Peyer's patch (tissue), 4 donors: ENCODE measurements at regions not wholly inside any gene's neighbourhood (a gene's known extent, or its start where the extent isn't known, plus 50 kb on each side); places are given as distances from the start of the nearest gene placed in this dataset.
A peak's percentile ranks its signal among the peaks of the same experiment; 100 is the strongest.
"Not testable (repeated sequence)": the region's sequence is repeated elsewhere in the genome, so short reads cannot be mapped to it uniquely, and the experiment has no call there.

Experiments used
- DNase-seq, 3 donors: peaks; one replicate each; pipeline ENCODE4 v3.0.0-alpha.2; 2017 to 2019
- H3K27ac ChIP-seq, 4 donors: fragments of 200-600 bp; sonication (generic); one replicate each; pipeline ENCODE4 v1.5.1; 2016 to 2019
- H3K27me3 ChIP-seq, 2 donors: fragments of 200-600 bp; sonication (generic); one replicate each; pipeline ENCODE4 v1.5.1; 2019
- H3K36me3 ChIP-seq, 3 donors: fragments of 200-600 bp; sonication (generic); one replicate each; pipeline ENCODE4 v1.5.1; 2016 to 2019
- H3K4me1 ChIP-seq, 4 donors: fragments of 200-600 bp; sonication (generic); one replicate each; pipeline ENCODE4 v1.5.1; 2016 to 2019
- H3K4me3 ChIP-seq, 4 donors: fragments of 200-600 bp; sonication (generic); 1 replicate in 3 of 4; 2 replicates in 1 of 4; pipeline ENCODE4 v1.5.1; 2016 to 2019; ENCODE audit warnings: mild to moderate bottlenecking in 1 of 4
- H3K9me3 ChIP-seq, 4 donors: fragments of 200-600 bp; sonication (generic); one replicate each; pipeline ENCODE4 v1.5.1; 2016 to 2019; ENCODE audit warnings: mild to moderate bottlenecking in 1 of 4
- POLR2A ChIP-seq, 2 donors: fragments of 450-650 bp; IDR thresholded peaks; one replicate each; pipeline ENCODE4 v1.5.1; 2017; ENCODE audit warnings: antibody characterized with exemption in 2 of 2, mild to moderate bottlenecking in 2 of 2, moderate library complexity in 2 of 2
- TF ChIP-seq, protein P1 (sequence below), 6 experiments: fragments of 450-650 bp in 4 of 6; fragments of 200-600 bp in 2 of 6; sonication (generic) in 1 of 6; IDR thresholded peaks; one replicate each; pipeline ENCODE4 v1.5.1; 2017 to 2019; ENCODE audit warnings: antibody characterized with exemption in 6 of 6, mild to moderate bottlenecking in 3 of 6, moderate library complexity in 1 of 6

DNA sequence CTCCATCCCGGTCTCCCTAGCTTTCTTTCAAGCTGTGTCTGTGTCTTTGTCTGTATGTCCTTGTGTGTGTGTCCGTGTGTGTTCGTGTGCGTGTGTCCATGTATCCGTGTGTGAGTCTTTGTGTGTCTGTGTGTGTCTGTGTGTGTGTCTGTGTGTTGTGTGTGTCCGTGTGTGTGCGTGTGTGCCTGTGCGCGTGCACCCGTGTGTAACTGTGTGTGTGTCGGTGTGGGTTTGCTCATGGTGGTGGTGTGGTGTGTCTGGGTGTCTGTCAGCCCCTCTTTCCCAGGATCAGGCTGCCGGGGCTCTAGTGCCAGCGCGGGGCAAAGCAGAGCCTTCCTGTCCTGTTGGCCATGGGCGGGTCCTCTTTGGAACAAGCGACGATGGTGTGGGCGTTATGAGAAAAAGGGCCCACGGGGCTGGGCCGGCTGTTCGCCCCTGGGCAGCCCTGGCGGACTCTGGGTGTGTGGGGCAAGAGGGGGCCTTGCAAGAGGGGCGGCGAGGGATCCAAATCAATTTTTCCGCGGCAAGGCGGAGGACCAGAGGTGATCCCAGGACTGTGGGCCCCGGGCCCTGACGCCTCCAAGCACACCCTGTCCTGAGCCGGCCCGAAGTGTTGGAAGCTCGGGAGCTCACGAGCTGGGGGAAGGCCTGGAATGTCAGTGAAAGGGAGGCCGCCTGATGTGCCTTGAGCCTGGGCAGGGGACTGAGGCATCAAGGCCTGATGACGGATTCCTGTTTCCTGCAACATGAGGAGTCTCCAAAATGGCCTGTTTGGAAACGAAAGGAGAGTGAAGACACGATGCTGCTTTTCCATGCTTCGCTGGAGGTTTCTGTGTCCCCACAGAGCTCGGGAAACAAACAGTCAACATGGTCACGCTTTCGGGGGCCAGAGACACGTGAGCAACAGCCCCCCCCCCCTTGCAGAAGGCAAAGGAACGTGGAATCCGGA is 3929.2 kb upstream of the OR11H1 start:
- peaks cover 0 to 53% (median 9%) of the 10 kb centered on the region in 4 donors for H3K9me3 ChIP-seq
- no peak for TF ChIP-seq POLR2A (IDR thresholded peaks at IDR 0.05)
- TF ChIP-seq, protein P1, sequence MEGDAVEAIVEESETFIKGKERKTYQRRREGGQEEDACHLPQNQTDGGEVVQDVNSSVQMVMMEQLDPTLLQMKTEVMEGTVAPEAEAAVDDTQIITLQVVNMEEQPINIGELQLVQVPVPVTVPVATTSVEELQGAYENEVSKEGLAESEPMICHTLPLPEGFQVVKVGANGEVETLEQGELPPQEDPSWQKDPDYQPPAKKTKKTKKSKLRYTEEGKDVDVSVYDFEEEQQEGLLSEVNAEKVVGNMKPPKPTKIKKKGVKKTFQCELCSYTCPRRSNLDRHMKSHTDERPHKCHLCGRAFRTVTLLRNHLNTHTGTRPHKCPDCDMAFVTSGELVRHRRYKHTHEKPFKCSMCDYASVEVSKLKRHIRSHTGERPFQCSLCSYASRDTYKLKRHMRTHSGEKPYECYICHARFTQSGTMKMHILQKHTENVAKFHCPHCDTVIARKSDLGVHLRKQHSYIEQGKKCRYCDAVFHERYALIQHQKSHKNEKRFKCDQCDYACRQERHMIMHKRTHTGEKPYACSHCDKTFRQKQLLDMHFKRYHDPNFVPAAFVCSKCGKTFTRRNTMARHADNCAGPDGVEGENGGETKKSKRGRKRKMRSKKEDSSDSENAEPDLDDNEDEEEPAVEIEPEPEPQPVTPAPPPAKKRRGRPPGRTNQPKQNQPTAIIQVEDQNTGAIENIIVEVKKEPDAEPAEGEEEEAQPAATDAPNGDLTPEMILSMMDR (IDR thresholded peaks at IDR 0.05): no peak
- H3K27me3 ChIP-seq: no peaks in the 10 kb centered on the region
- H3K36me3 ChIP-seq: no peaks in the 10 kb centered on the region
- H3K4me3 ChIP-seq: no peak overlapping the region
- H3K27ac ChIP-seq: no peak overlapping the region
- peak in 1 of 3 donors; percentile 43 for DNase-seq
- H3K4me1 ChIP-seq: no peaks in the 10 kb centered on the region

DNA sequence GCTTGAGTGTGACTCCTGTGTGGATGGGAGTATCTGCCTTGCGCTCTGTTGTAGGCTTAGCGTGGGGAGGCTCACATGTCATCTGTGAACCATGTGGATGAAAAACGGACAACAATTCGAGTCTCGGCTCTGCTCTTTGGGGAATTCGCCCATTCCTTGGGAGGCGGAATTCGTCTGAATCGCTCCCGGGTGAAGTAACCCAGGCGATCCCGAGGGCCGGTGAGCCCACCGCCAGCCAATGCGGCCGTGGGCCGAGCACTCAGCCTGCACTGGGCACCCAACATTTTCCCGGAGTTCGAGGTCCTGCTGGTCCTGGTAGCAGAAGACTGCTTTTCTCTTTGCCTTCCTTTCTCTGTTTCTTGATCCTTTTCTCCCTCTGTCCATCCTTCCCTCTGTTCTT is 3928.5 kb upstream of the OR11H1 start:
- peaks cover 0 to 47% (median 6%) of the 10 kb centered on the region in 4 donors for H3K9me3 ChIP-seq
- DNase-seq, H3K4me3 ChIP-seq, H3K27ac ChIP-seq, H3K4me1 ChIP-seq, H3K36me3 ChIP-seq, H3K27me3 ChIP-seq: not testable (repeated sequence)

DNA sequence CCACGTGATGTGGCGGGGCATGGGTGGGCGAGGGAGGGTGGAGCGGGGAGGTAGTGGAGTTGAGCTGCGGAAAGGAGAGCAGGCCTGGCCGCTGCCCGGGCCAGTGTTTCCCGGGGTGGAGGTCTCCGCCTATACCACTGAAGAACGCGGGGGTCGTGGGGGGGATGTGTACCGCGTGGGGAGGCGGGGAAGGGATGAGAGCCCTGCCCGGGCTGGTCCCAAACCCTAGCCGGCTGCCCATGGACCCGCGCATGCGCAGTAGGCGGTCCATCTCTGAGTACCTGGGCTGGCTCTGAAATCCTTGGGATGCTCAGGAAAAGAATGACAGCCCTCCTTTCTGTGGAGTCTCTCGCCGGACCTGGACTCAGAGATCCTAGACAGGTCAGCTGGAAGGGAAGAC is 3927.8 kb upstream of the OR11H1 start:
- not testable (repeated sequence) for H3K27me3 ChIP-seq, H3K27ac ChIP-seq, H3K36me3 ChIP-seq, H3K4me1 ChIP-seq, H3K4me3 ChIP-seq
- H3K9me3 ChIP-seq: peaks cover 0 to 42% (median 5%) of the 10 kb centered on the region in 4 donors
- peak in 2 of 3 donors; percentile 44 for DNase-seq

DNA sequence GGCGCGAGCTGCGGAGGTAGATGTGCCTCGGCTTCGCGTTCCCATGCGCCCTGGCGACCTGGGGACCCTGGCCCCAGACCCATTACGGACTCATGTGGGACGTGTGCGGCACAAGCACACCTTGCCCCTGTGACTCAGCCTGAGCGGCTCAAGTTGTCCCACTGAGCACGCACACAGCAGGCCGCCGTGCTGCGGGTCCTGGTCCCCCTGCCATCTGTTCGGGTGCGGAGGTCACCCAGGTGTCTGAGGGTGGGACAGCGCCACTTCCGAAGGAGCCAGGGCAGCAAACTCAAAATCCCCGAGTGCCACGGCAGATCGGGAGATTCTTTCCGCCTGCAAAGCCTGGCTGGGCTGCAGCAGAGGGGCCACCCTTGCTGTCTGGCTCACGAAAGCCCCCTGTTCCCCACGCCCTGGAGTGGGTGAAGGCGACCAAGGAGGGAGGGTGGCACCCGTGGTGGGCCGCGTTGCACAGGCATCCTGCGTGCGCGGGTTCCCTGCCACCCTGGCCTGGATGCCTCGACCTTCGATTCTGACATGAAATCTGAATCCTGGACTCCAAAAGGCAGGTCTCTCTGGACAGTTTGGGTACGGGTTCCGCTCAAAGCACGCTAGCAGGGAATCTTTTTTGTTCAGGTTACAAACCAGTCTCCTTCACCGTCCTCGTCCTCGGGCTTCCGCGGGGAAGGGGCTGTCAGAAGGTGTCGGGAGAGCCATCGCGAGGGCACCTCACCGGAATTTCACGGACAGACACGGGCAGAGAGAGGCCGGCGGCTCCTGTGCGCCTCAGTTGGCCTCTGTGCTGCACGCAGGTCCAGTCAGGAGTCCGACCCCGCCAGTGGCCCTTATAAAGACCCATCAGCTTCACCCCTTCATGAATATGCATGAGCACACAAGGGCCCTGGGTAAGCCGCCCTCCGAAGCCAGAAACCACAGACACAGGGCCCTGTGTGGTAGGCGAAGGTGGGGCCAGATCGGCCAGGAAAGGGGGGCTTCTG is 3926.8 kb upstream of the OR11H1 start:
- peaks cover 0 to 51% (median 7%) of the 10 kb centered on the region in 4 donors for H3K9me3 ChIP-seq
- H3K27me3 ChIP-seq, H3K36me3 ChIP-seq, H3K4me1 ChIP-seq, H3K27ac ChIP-seq, H3K4me3 ChIP-seq: not testable (repeated sequence)
- DNase-seq: peak in 2 of 3 donors; percentile 41 to 44

DNA sequence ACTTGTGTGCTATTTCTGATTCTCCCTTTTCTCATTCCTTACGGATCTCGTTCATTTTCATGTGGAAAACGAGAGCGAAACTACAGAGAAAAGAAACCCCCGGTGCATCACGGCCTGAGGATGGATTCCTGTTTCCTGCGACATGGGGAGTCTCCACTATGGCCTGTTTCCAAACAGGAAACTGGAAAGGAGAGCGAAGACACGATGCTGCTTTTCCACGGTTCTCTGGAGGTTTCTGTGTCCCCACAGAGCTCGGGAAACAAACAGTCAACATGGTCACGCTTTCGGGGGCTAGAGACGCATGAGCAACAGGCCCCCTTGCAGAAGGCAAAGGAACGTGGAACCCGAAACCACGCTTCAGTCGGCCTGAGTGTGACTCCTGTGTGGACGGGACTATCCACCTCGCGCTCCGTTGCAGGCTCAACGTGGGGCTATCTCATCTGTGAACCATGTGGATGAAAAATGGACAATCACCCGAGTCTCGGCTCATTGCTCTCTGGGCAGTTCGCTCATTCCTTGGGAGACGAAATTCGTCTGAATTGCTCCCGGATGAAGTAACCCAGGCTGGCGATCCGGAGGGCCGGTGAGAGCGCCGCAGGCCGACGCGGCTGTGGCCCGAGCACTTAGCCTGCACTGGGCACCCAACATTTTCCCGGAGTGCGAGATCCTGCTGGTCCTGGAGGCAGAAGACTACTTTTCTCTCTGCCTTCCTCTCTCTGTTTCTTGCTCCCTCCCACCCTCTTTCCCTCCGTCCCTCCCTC is 3923.2 kb upstream of the OR11H1 start:
- H3K36me3 ChIP-seq, DNase-seq: not testable (repeated sequence)

DNA sequence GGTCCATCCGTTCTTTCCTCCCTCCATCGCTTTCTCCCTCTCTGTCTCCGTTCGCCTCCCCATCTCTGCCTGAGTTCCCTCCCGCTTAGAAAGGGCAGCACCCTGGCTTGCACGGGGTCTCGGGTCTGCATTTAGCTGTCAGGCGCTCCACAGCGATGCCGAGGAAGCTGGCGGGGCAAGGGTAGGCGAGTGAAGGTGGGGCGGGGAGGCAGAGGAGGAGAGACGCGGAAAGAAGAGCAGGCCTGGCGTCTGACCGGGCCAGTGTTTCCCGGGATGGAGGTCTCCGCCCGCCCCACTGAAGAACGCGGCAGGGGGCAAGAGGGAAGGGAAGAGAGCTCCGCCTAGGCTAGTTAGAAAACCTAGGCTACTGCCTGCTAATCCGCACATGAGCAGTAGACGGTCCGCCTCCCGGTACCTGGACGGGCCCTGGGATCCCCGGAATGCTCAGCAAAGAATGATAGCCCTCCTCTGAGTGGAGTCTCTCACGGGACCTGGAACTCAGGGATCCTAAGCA is 3922.5 kb upstream of the OR11H1 start:
- Histone ChIP-seq H3K36me3 (no peaks in the 10 kb centered on the region), H3K27ac (no peak overlapping the region), H3K27me3 (no peaks in the 10 kb centered on the region), H3K4me3 (no peak overlapping the region), H3K9me3 (peaks cover 0 to 52% (median 6%) of the 10 kb centered on the region in 4 donors), H3K4me1 (no peaks in the 10 kb centered on the region)
- TF ChIP-seq, protein P1 (IDR thresholded peaks at IDR 0.05): no peak
- TF ChIP-seq POLR2A (IDR thresholded peaks at IDR 0.05): no peak
- no peak for DNase-seq

More for the DNA sequence above, 3923.2 kb upstream of the OR11H1 start:
- not testable (repeated sequence) for H3K27me3 ChIP-seq, H3K27ac ChIP-seq, H3K4me1 ChIP-seq, H3K4me3 ChIP-seq
- peaks cover 0 to 53% (median 6%) of the 10 kb centered on the region in 4 donors for H3K9me3 ChIP-seq

DNA sequence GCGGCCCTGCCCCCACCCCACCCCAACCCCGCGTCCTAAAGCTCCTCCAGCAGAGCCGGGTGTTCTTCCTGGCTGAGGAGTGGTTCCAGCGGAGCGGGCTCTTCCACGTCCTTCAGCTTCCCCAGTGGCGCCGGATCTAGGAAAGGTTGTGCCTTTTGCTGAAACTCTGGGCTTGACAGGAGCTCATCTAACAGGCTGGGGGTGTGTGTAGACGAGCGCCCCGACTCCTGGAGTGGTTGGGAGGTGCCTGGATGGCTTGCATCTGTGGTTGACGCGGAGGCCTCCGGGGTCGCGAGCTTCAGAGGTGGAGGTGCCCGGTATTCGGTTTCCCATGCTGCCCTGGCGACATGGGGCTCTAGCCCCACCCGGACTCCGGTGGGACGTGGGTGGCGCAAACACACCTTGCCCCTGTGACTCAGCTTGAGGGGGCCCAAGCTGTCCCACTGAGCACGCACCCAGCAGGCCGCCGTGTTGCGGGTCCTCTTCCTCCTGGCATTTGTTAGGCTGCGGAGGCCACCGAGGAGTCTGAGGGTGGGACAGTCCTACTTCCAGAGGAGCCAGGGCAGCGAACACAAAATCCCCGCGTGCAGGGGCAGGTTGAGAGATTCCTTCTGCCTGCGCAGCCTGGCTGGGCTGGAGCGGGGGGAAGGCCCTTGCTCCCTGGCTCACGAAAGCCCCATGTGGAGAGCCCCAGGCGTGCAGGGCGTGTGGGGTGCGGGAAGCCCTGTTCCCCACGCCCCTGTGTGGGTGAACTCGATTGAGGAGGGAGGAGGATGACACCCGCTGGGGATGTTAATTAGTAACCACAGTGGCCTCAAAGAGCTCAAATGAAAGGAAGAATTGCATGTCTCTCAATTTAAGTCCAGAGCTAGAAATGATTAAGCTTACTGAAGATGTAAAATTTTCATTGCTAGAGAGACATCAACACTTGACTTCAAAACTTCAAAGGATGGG is 3921.7 kb upstream of the OR11H1 start:
- H3K4me1 ChIP-seq, H3K27me3 ChIP-seq, H3K36me3 ChIP-seq, H3K4me3 ChIP-seq, H3K27ac ChIP-seq, DNase-seq: not testable (repeated sequence)
- peaks cover 0 to 48% (median 5%) of the 10 kb centered on the region in 4 donors for H3K9me3 ChIP-seq

DNA sequence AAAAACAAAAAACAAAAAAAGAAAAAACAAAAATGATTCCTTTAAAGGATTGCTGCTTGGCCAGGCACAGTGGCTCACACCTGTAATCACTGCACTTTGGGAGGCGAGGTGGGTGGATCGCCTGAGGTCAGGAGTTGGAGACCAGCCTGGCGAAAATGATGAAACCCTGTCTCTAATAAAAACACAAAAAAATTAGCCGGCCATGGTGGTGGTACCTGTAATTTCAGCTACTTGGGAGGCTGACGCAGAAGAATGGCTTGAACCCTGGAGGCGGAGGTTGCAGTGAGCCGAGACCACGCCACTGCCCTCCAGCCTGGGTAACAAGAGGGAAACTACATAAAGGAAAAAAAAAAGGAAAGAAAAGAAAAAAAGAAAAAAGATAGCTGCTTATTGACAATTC is 3920.8 kb upstream of the OR11H1 start:
- not testable (repeated sequence) for H3K27me3 ChIP-seq, H3K36me3 ChIP-seq, DNase-seq, H3K4me1 ChIP-seq, H3K4me3 ChIP-seq, H3K27ac ChIP-seq
- peaks cover 0 to 49% (median 6%) of the 10 kb centered on the region in 4 donors for H3K9me3 ChIP-seq

DNA sequence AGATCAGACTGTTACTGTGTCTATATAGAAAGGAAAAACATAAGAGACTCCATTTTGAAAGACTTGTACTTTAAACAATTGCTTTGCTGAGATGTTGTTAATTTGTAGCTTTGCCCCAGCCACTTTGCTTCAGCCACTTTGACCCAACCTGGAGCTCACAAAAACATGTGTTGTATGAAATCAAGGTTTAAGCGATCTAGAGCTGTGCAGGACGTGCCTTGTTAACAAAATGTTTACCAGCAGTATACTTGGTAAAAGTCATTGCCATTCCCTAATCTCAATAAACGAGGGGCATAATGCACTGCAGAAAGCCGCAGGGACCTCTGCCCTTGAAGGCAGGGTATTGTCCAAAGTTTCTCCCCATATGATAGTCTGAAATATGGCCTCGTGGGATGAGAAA is 3919.5 kb upstream of the OR11H1 start:
- DNase-seq, H3K36me3 ChIP-seq, H3K27me3 ChIP-seq, H3K27ac ChIP-seq, H3K4me1 ChIP-seq, H3K4me3 ChIP-seq: not testable (repeated sequence)
- peaks cover 0 to 48% (median 6%) of the 10 kb centered on the region in 4 donors for H3K9me3 ChIP-seq

DNA sequence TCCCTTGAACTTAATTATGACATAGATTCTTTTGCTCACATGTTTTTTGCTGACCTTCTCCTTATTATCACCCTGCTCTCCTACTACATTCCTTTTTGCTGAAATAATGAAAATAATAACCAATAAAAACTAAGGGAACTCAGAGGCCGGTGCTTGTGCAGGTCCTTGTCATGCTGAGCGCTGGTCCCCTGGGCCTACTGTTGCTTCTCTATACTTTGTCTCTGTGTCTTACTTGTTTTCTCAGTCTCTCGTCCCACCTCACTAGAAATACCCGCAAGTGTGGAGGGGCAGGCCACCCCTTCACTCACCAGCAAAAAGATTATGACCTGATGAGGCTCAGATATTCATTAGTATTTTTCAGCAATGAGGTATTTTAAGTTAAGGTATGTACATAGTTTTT is 3918.8 kb upstream of the OR11H1 start:
- not testable (repeated sequence) for H3K4me3 ChIP-seq, H3K4me1 ChIP-seq, H3K27me3 ChIP-seq, H3K27ac ChIP-seq, H3K36me3 ChIP-seq, DNase-seq
- peaks cover 0 to 48% (median 6%) of the 10 kb centered on the region in 4 donors for H3K9me3 ChIP-seq
